Ectodermal cell (in vitro differentiated cells): ENCODE measurements at regions not wholly inside any gene's neighbourhood (a gene's known extent, or its start where the extent isn't known, plus 50 kb on each side); places are given as distances from the start of the nearest gene placed in this dataset.

Experiments
- H3K27ac ChIP-seq: 2 replicates; pipeline ENCODE4 v1.7.0; 2013; ENCODE audit warnings: mild to moderate bottlenecking, low read depth, low read length; ENCODE audit not compliant: insufficient read depth, poor library complexity, severe bottlenecking
- H3K27me3 ChIP-seq: 2 replicates; pipeline ENCODE4 v1.7.0; 2013; ENCODE audit warnings: mild to moderate bottlenecking, low read length; ENCODE audit not compliant: insufficient read depth, control insufficient read depth, poor library complexity, severe bottlenecking
- H3K36me3 ChIP-seq: one replicate; pipeline ENCODE4 v1.7.0; 2013; ENCODE audit warnings: low read length; ENCODE audit not compliant: control insufficient read depth, insufficient read depth
- H3K4me1 ChIP-seq: one replicate; pipeline ENCODE4 v1.7.0; 2013; ENCODE audit warnings: low read length; ENCODE audit not compliant: control insufficient read depth, insufficient read depth
- H3K4me3 ChIP-seq: 2 replicates; pipeline ENCODE4 v1.7.0; 2013; ENCODE audit warnings: low read depth, low read length, control low read depth; ENCODE audit not compliant: insufficient read depth
- H3K9me3 ChIP-seq: 2 replicates; pipeline ENCODE4 v1.7.0; 2013; ENCODE audit warnings: mild to moderate bottlenecking, low read length, moderate library complexity; ENCODE audit not compliant: control insufficient read depth
- WGBS, 2 experiments: methylation state at CpG; one replicate each; pipeline ENCODE4 v1.1.7; 2013; ENCODE audit warnings: missing lambda C conversion rate in 2 of 2; 5-methylcytosine and 5-hydroxymethylcytosine counted together

GRCh38 chr2:111626037-111626864 lies 257.7 kb downstream of the ANAPC1 start:
- Histone ChIP-seq H3K4me1 (no peaks in the 10 kb centered on the region), H3K27ac (no peak overlapping the region), H3K4me3 (no peak overlapping the region), H3K36me3 (no peaks in the 10 kb centered on the region), H3K9me3 (peaks cover 3% of the 10 kb centered on the region), H3K27me3 (no peaks in the 10 kb centered on the region)
- 84 to 100% methylated on average over 2 of the region's 2 CpGs for WGBS, 2 experiments

- H3K9me3 ChIP-seq: peaks cover 3% of the 10 kb centered on the region
Observed at GRCh38 chr2:111626865-111627163, 257.2 kb downstream of the ANAPC1 start.

GRCh38 chr2:111627256-111627655 lies 256.7 kb downstream of the ANAPC1 start:
- Histone ChIP-seq H3K36me3 (no peaks in the 10 kb centered on the region), H3K27me3 (no peaks in the 10 kb centered on the region), H3K9me3 (peaks cover 3% of the 10 kb centered on the region), H3K4me3 (no peak overlapping the region), H3K4me1 (no peaks in the 10 kb centered on the region), H3K27ac (no peak overlapping the region)
- 94 to 96% methylated on average over 3 of the region's 5 CpGs for WGBS, 2 experiments

More at GRCh38 chr2:111626865-111627163, 257.2 kb downstream of the ANAPC1 start:
- Histone ChIP-seq H3K36me3 (no peaks in the 10 kb centered on the region), H3K27ac (no peak overlapping the region), H3K4me3 (no peak overlapping the region), H3K4me1 (no peaks in the 10 kb centered on the region), H3K27me3 (no peaks in the 10 kb centered on the region)

GRCh38 chr2:111628221-111628620 lies 255.8 kb downstream of the ANAPC1 start:
- H3K27ac ChIP-seq: no peak overlapping the region
- no peak overlapping the region for H3K4me3 ChIP-seq
- H3K27me3 ChIP-seq: no peaks in the 10 kb centered on the region
- no CpG with 5 or more reads among the region's 1 CpG for WGBS, 2 experiments
- H3K36me3 ChIP-seq: no peaks in the 10 kb centered on the region
- peaks cover 6% of the 10 kb centered on the region for H3K4me1 ChIP-seq
- H3K9me3 ChIP-seq: peaks cover 3% of the 10 kb centered on the region

- H3K36me3 ChIP-seq: no peaks in the 10 kb centered on the region
- H3K4me3 ChIP-seq: no peak overlapping the region
- H3K27me3 ChIP-seq: no peaks in the 10 kb centered on the region
- peaks cover 3% of the 10 kb centered on the region for H3K9me3 ChIP-seq
- H3K27ac ChIP-seq: no peak overlapping the region
- WGBS, 2 experiments: 90 to 97% methylated on average over 1 to 2 of the region's 2 CpGs
- peaks cover 6% of the 10 kb centered on the region for H3K4me1 ChIP-seq
Observed at GRCh38 chr2:111629983-111630382, 254.0 kb downstream of the ANAPC1 start.

GRCh38 chr2:111632661-111633060 lies 251.3 kb downstream of the ANAPC1 start:
- H3K4me1 ChIP-seq: peaks cover 6% of the 10 kb centered on the region
- 91 to 94% methylated on average over 3 to 4 of the region's 4 CpGs for WGBS, 2 experiments
- no peaks in the 10 kb centered on the region for H3K36me3 ChIP-seq
- peaks cover 3% of the 10 kb centered on the region for H3K9me3 ChIP-seq
- no peak overlapping the region for H3K27ac ChIP-seq
- no peaks in the 10 kb centered on the region for H3K27me3 ChIP-seq
- H3K4me3 ChIP-seq: no peak overlapping the region

- Histone ChIP-seq H3K27me3 (no peaks in the 10 kb centered on the region), H3K9me3 (peaks cover 3% of the 10 kb centered on the region), H3K4me3 (no peak overlapping the region), H3K27ac (no peak overlapping the region), H3K36me3 (no peaks in the 10 kb centered on the region), H3K4me1 (peaks cover 6% of the 10 kb centered on the region)
- WGBS, 2 experiments: 95% methylated on average over 2 of the region's 2 CpGs
Observed at GRCh38 chr2:111633189-111633588, 250.8 kb downstream of the ANAPC1 start.

- no peaks in the 10 kb centered on the region for H3K36me3 ChIP-seq
- peaks cover 3% of the 10 kb centered on the region for H3K9me3 ChIP-seq
- peaks cover 6% of the 10 kb centered on the region for H3K4me1 ChIP-seq
- whole genome bisulfite sequencing, 2 experiments: 92 to 94% methylated on average over 6 of the region's 6 CpGs
- H3K27ac ChIP-seq: no peak overlapping the region
- no peak overlapping the region for H3K4me3 ChIP-seq
- H3K27me3 ChIP-seq: no peaks in the 10 kb centered on the region
Observed at GRCh38 chr2:111633643-111634042, 250.3 kb downstream of the ANAPC1 start.

GRCh38 chr2:111634050-111634794 lies 249.8 kb downstream of the ANAPC1 start:
- H3K4me1 ChIP-seq: peaks cover 6% of the 10 kb centered on the region
- H3K27me3 ChIP-seq: no peaks in the 10 kb centered on the region
- H3K27ac ChIP-seq: no peak overlapping the region
- WGBS, 2 experiments: 89 to 94% methylated on average over 2 of the region's 2 CpGs
- H3K9me3 ChIP-seq: peaks cover 3% of the 10 kb centered on the region
- no peak overlapping the region for H3K4me3 ChIP-seq
- H3K36me3 ChIP-seq: no peaks in the 10 kb centered on the region

- peaks cover 3% of the 10 kb centered on the region for H3K9me3 ChIP-seq
- H3K4me3 ChIP-seq: no peak overlapping the region
- no peak overlapping the region for H3K27ac ChIP-seq
- H3K27me3 ChIP-seq: no peaks in the 10 kb centered on the region
- peaks cover 6% of the 10 kb centered on the region for H3K4me1 ChIP-seq
- WGBS, 2 experiments: 92 to 93% methylated on average over 3 of the region's 4 CpGs
- H3K36me3 ChIP-seq: no peaks in the 10 kb centered on the region
Observed at GRCh38 chr2:111634995-111635538, 248.9 kb downstream of the ANAPC1 start.
